H1 (cell line): ENCODE measurements at regions not wholly inside any gene's neighbourhood (a gene's known extent, or its start where the extent isn't known, plus 50 kb on each side); places are given as distances from the start of the nearest gene placed in this dataset.

ENCODE experiments used
- CTCF ChIA-PET: fragments of 300-600 bp; sonication (Branson Sonifier 250); formaldehyde crosslinking; loops from one replicate; lab custom pipeline; 2021; ENCODE audit not compliant: partially characterized antibody; lab: Charles Lee
- POLR2A ChIA-PET: fragments of 300-600 bp; sonication (Branson Sonifier 250); formaldehyde crosslinking; loops from one replicate; lab custom pipeline; 2021; ENCODE audit warnings: inconsistent platforms; ENCODE audit not compliant: partially characterized antibody; lab: Charles Lee
- DNase-seq, 2 experiments: peaks; one replicate each; pipeline versions ENCODE4 v3.0.0 to v3.0.0-alpha.2; 2010 to 2022; ENCODE audit warnings: low spot score in 2 of 2, low read depth in 1 of 2, mixed read lengths in 1 of 2
- FAIRE-seq: peaks from 2 replicates; lab custom pipeline; 2011; peaks lifted over from hg19 to GRCh38; lab: Jason Lieb, UNC
- H2AFZ ChIP-seq: 2 replicates; pipeline ENCODE4 v1.8.1; 2012; ENCODE audit warnings: low read length, inconsistent platforms
- H2AK5ac ChIP-seq: 2 replicates; pipeline ENCODE4 v1.6.1; 2013; ENCODE audit warnings: low read depth, low read length
- H2BK120ac ChIP-seq: replicated peaks from 2 replicates; pipeline ENCODE3; 2013; ENCODE audit warnings: low read depth, low read length, inconsistent platforms
- H2BK12ac ChIP-seq: 2 replicates; pipeline ENCODE4 v1.6.1; 2013; ENCODE audit warnings: low read depth, low read length
- H2BK15ac ChIP-seq: 2 replicates; pipeline ENCODE4 v1.6.1; 2013; ENCODE audit warnings: low read length
- H2BK20ac ChIP-seq: 2 replicates; pipeline ENCODE4 v1.6.1; 2013; ENCODE audit warnings: low read length
- H2BK5ac ChIP-seq: 2 replicates; pipeline ENCODE4 v1.6.1; 2013; ENCODE audit warnings: low read depth, low read length
- H3K14ac ChIP-seq: 2 replicates; pipeline ENCODE4 v1.6.1; 2013; ENCODE audit warnings: inconsistent platforms; ENCODE audit not compliant: insufficient read length
- H3K18ac ChIP-seq: 2 replicates; pipeline ENCODE4 v1.6.1; 2013; ENCODE audit warnings: low read length; ENCODE audit errors: extremely low read depth
- H3K23ac ChIP-seq: 2 replicates; pipeline ENCODE4 v1.6.1; 2013; ENCODE audit warnings: inconsistent platforms; ENCODE audit not compliant: insufficient read length
- H3K23me2 ChIP-seq: 2 replicates; pipeline ENCODE4 v1.6.1; 2013; ENCODE audit warnings: low read depth, low read length
- H3K27ac ChIP-seq: 2 replicates; pipeline ENCODE4 v1.6.1; 2011; ENCODE audit warnings: low read depth, low read length, inconsistent platforms
- H3K27me3 ChIP-seq, 4 experiments: replicated peaks in 1 of 4; 1 replicate in 1 of 4; 2 replicates in 3 of 4; pipeline versions ENCODE4 v1.6.1 to v1.8.1; 2011 to 2013; ENCODE audit warnings: low read length in 3 of 4, mild to moderate bottlenecking in 3 of 4, inconsistent platforms in 2 of 4, mixed read lengths in 2 of 4, moderate library complexity in 1 of 4; ENCODE audit not compliant: control insufficient read depth in 3 of 4, insufficient read depth in 3 of 4; ENCODE audit errors: extremely low read depth in 1 of 4
- H3K36me3 ChIP-seq, 4 experiments: 2 replicates each; pipeline versions ENCODE4 v1.6.1 to v1.8.1; 2011 to 2013; ENCODE audit warnings: mild to moderate bottlenecking in 4 of 4, low read length in 3 of 4, moderate library complexity in 2 of 4, control low read depth in 1 of 4, inconsistent platforms in 1 of 4; ENCODE audit not compliant: insufficient read depth in 4 of 4, control insufficient read depth in 2 of 4
- H3K4ac ChIP-seq: replicated peaks from 2 replicates; pipeline ENCODE3; 2013; ENCODE audit warnings: low read length, low read depth, mixed read lengths, inconsistent platforms; ENCODE audit not compliant: insufficient read length
- H3K4me1 ChIP-seq, 4 experiments: replicated peaks in 1 of 4; 1 replicate in 1 of 4; 2 replicates in 3 of 4; pipeline versions ENCODE4 v1.6.1 to v1.8.1; 2011 to 2013; ENCODE audit warnings: low read length in 3 of 4, inconsistent platforms in 2 of 4, mixed read lengths in 1 of 4; ENCODE audit not compliant: insufficient read depth in 4 of 4, control insufficient read depth in 3 of 4
- H3K4me2 ChIP-seq, 2 experiments: 2 replicates each; pipeline versions ENCODE4 v1.6.1 to v1.8.1; 2011 to 2013; ENCODE audit warnings: low read depth in 2 of 2, low read length in 2 of 2, control low read depth in 1 of 2, inconsistent platforms in 1 of 2, mild to moderate bottlenecking in 1 of 2; ENCODE audit not compliant: insufficient read depth in 1 of 2
- H3K4me3 ChIP-seq, 4 experiments: fragments of 200-600, 300-600 bp in 1 of 4; sonication (generic), shearing (Covaris generic), sonication (Bioruptor Twin) in 1 of 4; 2 replicates each; pipeline versions ENCODE4 v1.5.1 to v1.8.1; 2011 to 2016; ENCODE audit warnings: low read length in 4 of 4, low read depth in 3 of 4, control low read depth in 2 of 4, inconsistent platforms in 2 of 4, mild to moderate bottlenecking in 2 of 4, mixed read lengths in 1 of 4, moderate library complexity in 1 of 4; ENCODE audit not compliant: insufficient read depth in 2 of 4; ENCODE audit errors: extremely low read depth in 1 of 4
- H3K56ac ChIP-seq: replicated peaks from 2 replicates; pipeline ENCODE3; 2013; ENCODE audit warnings: low read depth, mild to moderate bottlenecking, mixed read lengths, low read length, inconsistent platforms; ENCODE audit not compliant: insufficient read length
- H3K79me1 ChIP-seq: 2 replicates; pipeline ENCODE4 v1.6.1; 2013; ENCODE audit warnings: low read depth, low read length, control low read depth
- H3K79me2 ChIP-seq, 2 experiments: 2 replicates each; pipeline versions ENCODE4 v1.6.1 to v1.8.1; 2012 to 2013; ENCODE audit warnings: low read length in 2 of 2, mild to moderate bottlenecking in 2 of 2, inconsistent platforms in 1 of 2; ENCODE audit not compliant: insufficient read depth in 2 of 2, control insufficient read depth in 1 of 2
- H3K9ac ChIP-seq, 4 experiments: replicated peaks in 1 of 4; 1 replicate in 1 of 4; 2 replicates in 3 of 4; pipeline versions ENCODE4 v1.6.1 to v1.8.1; 2011 to 2013; ENCODE audit warnings: low read depth in 3 of 4, low read length in 3 of 4, control low read depth in 2 of 4, mild to moderate bottlenecking in 2 of 4, moderate library complexity in 2 of 4, inconsistent platforms in 1 of 4; ENCODE audit errors: extremely low read depth in 1 of 4
- H3K9me3 ChIP-seq, 2 experiments: 2 replicates each; pipeline versions ENCODE4 v1.6.1 to v1.8.1; 2012 to 2013; ENCODE audit warnings: mild to moderate bottlenecking in 2 of 2, moderate library complexity in 2 of 2, control low read depth in 1 of 2, inconsistent platforms in 1 of 2, low read depth in 1 of 2, low read length in 1 of 2, mixed read lengths in 1 of 2; ENCODE audit not compliant: insufficient read depth in 2 of 2
- H4K20me1 ChIP-seq, 2 experiments: replicated peaks in 1 of 2; 2 replicates each; pipeline versions ENCODE3 to v1.8.1; 2011 to 2013; ENCODE audit warnings: inconsistent platforms in 2 of 2, low read length in 2 of 2, mild to moderate bottlenecking in 1 of 2; ENCODE audit not compliant: insufficient read depth in 2 of 2, control insufficient read depth in 1 of 2
- H4K5ac ChIP-seq: 2 replicates; pipeline ENCODE4 v1.6.1; 2013; ENCODE audit warnings: low read length, low read depth, mixed read lengths, inconsistent platforms; ENCODE audit not compliant: insufficient read length
- H4K8ac ChIP-seq: 2 replicates; pipeline ENCODE4 v1.8.0; 2013; ENCODE audit warnings: mild to moderate bottlenecking, moderate library complexity, low read length, inconsistent platforms; ENCODE audit not compliant: insufficient read depth; ENCODE audit errors: extremely low read depth
- H4K91ac ChIP-seq: replicated peaks from 2 replicates; pipeline ENCODE3; 2013; ENCODE audit warnings: low read length, mixed read lengths, inconsistent platforms; ENCODE audit not compliant: insufficient read length
- EGR1 ChIP-seq: IDR thresholded peaks from 2 replicates; pipeline ENCODE4 v1.6.1; 2011; ENCODE audit warnings: low read depth, low read length, borderline replicate concordance
- MAX ChIP-seq: IDR thresholded peaks from 2 replicates; pipeline ENCODE4 v1.6.1; 2012; ENCODE audit warnings: inconsistent platforms
- SIN3A ChIP-seq, 2 experiments: IDR thresholded peaks in 1 of 2; conservative IDR thresholded peaks in 1 of 2; 2 replicates each; pipeline ENCODE4 v1.6.1; 2011 to 2012; ENCODE audit warnings: low read length in 2 of 2, improper control_type of control experiment in 1 of 2, low read depth in 1 of 2, mild to moderate bottlenecking in 1 of 2
- SP2 ChIP-seq: IDR thresholded peaks from 2 replicates; pipeline ENCODE4 v1.6.1; 2012; ENCODE audit warnings: mild to moderate bottlenecking, low read length, inconsistent platforms
- YY1 ChIP-seq: IDR thresholded peaks from 2 replicates; pipeline ENCODE4 v1.6.1; 2011; ENCODE audit warnings: low read depth, mild to moderate bottlenecking, low read length
- WGBS, 2 experiments: shearing (Covaris generic) in 1 of 2; methylation state at CpG; one replicate each; pipeline versions ENCODE4 v1.1.6 to v1.1.7; 2013 to 2015; ENCODE audit warnings: low lambda C conversion rate in 2 of 2, mixed read lengths in 2 of 2, inconsistent platforms in 1 of 2, low coverage in 1 of 2, missing lambda C conversion rate in 1 of 2; ENCODE audit not compliant: insufficient replicate concordance in 2 of 2, insufficient coverage in 1 of 2, insufficient read length in 1 of 2; ENCODE audit errors: extremely low coverage in 1 of 2, missing lambda C conversion rate in 1 of 2; 5-methylcytosine and 5-hydroxymethylcytosine counted together

- no peaks in the 10 kb centered on the region for H3K9me3 ChIP-seq
- ChIA-PET POLR2A (no interaction called here), CTCF (no interaction called here)
- no peak overlapping the region for H3K56ac ChIP-seq
- H4K91ac ChIP-seq, result no peak overlapping the region
- no peak overlapping the region for H3K18ac ChIP-seq
- no peak overlapping the region for H3K27ac ChIP-seq
- no peak overlapping the region for H3K4ac ChIP-seq
- H4K8ac ChIP-seq, result no peak overlapping the region
- H4K20me1 ChIP-seq, result no peaks in the 10 kb centered on the region
- no peak overlapping the region for H2BK5ac ChIP-seq
- no peak overlapping the region for H2AK5ac ChIP-seq
- no peak overlapping the region for H3K9ac ChIP-seq
- TF ChIP-seq YY1 (no peak), EGR1 (no peak), SP2 (no peak), MAX (no peak), SIN3A (conservative IDR thresholded peaks at IDR 0.05 in 1 of 2, IDR thresholded peaks at IDR 0.05 in 1 of 2; ENCODE audit: low read depth in 1 of 2, low read length in 2 of 2) (no peak)
- H3K36me3 ChIP-seq, result no peaks in the 10 kb centered on the region
- no peak overlapping the region for H2BK12ac ChIP-seq
- H4K5ac ChIP-seq, result no peak overlapping the region
- no peak overlapping the region for H3K14ac ChIP-seq
- no peaks in the 10 kb centered on the region for H3K79me2 ChIP-seq
- no peak overlapping the region for H2BK15ac ChIP-seq
- H3K23ac ChIP-seq, result no peak overlapping the region
- FAIRE-seq, result no peak
- H3K27me3 ChIP-seq, result no peaks in the 10 kb centered on the region; a peak in 1 of 7 replicates
- no peaks in the 10 kb centered on the region for H3K79me1 ChIP-seq
- H2AFZ ChIP-seq, result no peak overlapping the region
- H3K4me2 ChIP-seq, result no peak overlapping the region
- H3K23me2 ChIP-seq, result peaks cover 1% of the 10 kb centered on the region; the same call in 1 of the 2 replicates
- no peak overlapping the region for H2BK120ac ChIP-seq
- H2BK20ac ChIP-seq, result no peak overlapping the region
- no peak overlapping the region for H3K4me3 ChIP-seq
- WGBS, 2 experiments, result 87% methylated on average over 5 of the region's 5 CpGs; no CpG with 5 or more reads in 1 of the 2 experiments
- no peak for DNase-seq
- H3K4me1 ChIP-seq, result peaks cover 0 to 4% (median 3%) of the 10 kb centered on the region in 4 experiments; a peak in 3 of 7 replicates
Measured at GRCh38 chr20:19918965-19919329, 98.2 kb upstream of the NAA20 start.
